DND-41 (cell line): ENCODE measurements at regions not wholly inside any gene's neighbourhood (a gene's known extent, or its start where the extent isn't known, plus 50 kb on each side); places are given as distances from the start of the nearest gene placed in this dataset.

Source experiments
- ATAC-seq: fragments of 200-7000 bp; cut with Tn5 transposase; 3 replicates; pipeline ENCODE4 v1.9.1; 2021; ENCODE audit warnings: low read depth; ENCODE audit not compliant: insufficient read depth
- DNase-seq: peaks from one replicate; pipeline ENCODE4 v3.0.0-alpha.2; 2020
- H2AFZ ChIP-seq: 2 replicates; pipeline ENCODE4 v1.6.0; 2012; ENCODE audit warnings: low read depth, low read length
- H3K27ac ChIP-seq: 2 replicates; pipeline ENCODE4 v1.5.1; 2012; ENCODE audit warnings: low read length, inconsistent platforms
- H3K27me3 ChIP-seq: fragments of 200-600 bp; sonication (generic); 2 replicates; pipeline ENCODE4 v1.6.0; 2012; ENCODE audit warnings: low read length, mild to moderate bottlenecking, inconsistent platforms; ENCODE audit not compliant: insufficient read depth, poor library complexity
- H3K36me3 ChIP-seq: 2 replicates; pipeline ENCODE4 v1.5.1; 2012; ENCODE audit warnings: low read length, inconsistent platforms; ENCODE audit not compliant: insufficient read depth
- H3K4me1 ChIP-seq: 2 replicates; pipeline ENCODE4 v1.5.1; 2012; ENCODE audit warnings: mild to moderate bottlenecking, low read length; ENCODE audit not compliant: insufficient read depth
- H3K4me2 ChIP-seq: 2 replicates; pipeline ENCODE4 v1.6.0; 2012; ENCODE audit warnings: mild to moderate bottlenecking, moderate library complexity, low read length, inconsistent platforms; ENCODE audit not compliant: insufficient read depth
- H3K4me3 ChIP-seq, 2 experiments: fragments of 200-600 bp in 1 of 2; shearing (Covaris generic) in 1 of 2; 2 replicates each; pipeline ENCODE4 v1.5.1; 2012 to 2016; ENCODE audit warnings: inconsistent platforms in 2 of 2, low read length in 2 of 2, mild to moderate bottlenecking in 2 of 2, low read depth in 1 of 2, moderate library complexity in 1 of 2
- H3K79me2 ChIP-seq: 2 replicates; pipeline ENCODE4 v1.6.0; 2012; ENCODE audit warnings: low read length, inconsistent platforms; ENCODE audit not compliant: insufficient read depth
- H3K9ac ChIP-seq: 2 replicates; pipeline ENCODE4 v1.6.0; 2012; ENCODE audit warnings: low read depth, mild to moderate bottlenecking, inconsistent platforms, low read length, moderate library complexity
- H3K9me3 ChIP-seq: 2 replicates; pipeline ENCODE4 v1.5.1; 2012; ENCODE audit warnings: low read length, moderate library complexity, mild to moderate bottlenecking, inconsistent platforms; ENCODE audit not compliant: insufficient read depth, severe bottlenecking
- H4K20me1 ChIP-seq: 2 replicates; pipeline ENCODE4 v1.6.0; 2012; ENCODE audit warnings: low read length; ENCODE audit not compliant: insufficient read depth
- EZH2 ChIP-seq: IDR thresholded peaks from 3 replicates; pipeline ENCODE4 v1.6.1; 2012; ENCODE audit warnings: borderline replicate concordance, low read depth, mild to moderate bottlenecking, moderate library complexity, low read length, inconsistent platforms; ENCODE audit not compliant: severe bottlenecking
- TF ChIP-seq, protein P1 (sequence below): IDR thresholded peaks from 2 replicates; pipeline ENCODE4 v1.5.1; 2012; ENCODE audit warnings: borderline replicate concordance, low read length, moderate library complexity, mild to moderate bottlenecking; ENCODE audit not compliant: poor library complexity, severe bottlenecking; ENCODE audit errors: extremely low read depth

DNA sequence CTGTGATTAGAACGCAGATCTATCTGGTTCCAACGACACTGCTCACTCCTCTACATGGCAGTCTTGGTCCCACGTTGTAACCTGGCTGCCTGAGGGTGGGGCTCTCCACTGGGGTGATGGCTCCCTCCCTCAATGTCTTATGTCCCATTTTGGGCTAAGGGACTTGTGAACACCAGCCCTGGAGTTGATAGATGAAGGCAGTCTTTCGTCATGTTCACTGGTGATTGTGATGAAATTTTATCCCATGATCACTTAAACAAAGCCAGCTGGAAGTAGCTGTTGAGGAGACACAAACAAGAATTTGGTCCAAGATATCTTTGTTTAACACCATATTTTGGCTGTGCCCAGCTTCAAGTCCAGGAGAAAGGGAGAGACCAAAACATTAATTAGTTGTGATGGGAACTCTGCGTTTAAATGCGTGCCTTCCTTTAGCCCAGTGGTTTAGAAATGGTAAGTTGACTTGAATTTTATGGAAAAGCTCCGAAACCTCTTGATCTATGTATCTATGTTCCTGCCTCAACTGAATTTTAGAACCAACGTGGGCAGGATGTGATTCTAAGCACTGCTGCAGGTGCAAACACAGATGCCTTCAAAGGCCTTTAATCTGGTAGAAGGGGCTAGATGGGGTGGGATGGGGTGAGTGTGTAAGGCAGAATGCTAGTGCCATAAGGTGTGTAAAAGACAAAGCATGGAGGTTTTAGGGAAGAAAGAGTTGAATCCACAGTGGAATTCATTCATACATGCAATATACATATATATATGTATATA is 186.8 kb upstream of the IRX3 start:
- Histone ChIP-seq H2AFZ (no peak overlapping the region), H3K27me3 (no peaks in the 10 kb centered on the region), H3K27ac (no peak overlapping the region), H3K9me3 (no peaks in the 10 kb centered on the region), H3K4me2 (no peak overlapping the region), H3K4me3 (no peak overlapping the region), H3K4me1 (no peaks in the 10 kb centered on the region), H3K9ac (no peak overlapping the region), H3K36me3 (no peaks in the 10 kb centered on the region), H4K20me1 (no peaks in the 10 kb centered on the region), H3K79me2 (no peaks in the 10 kb centered on the region)
- DNase-seq (peak; percentile 15), ATAC-seq (peak; percentile 53; the same call in 1 of the 3 replicates)
- no peak for TF ChIP-seq EZH2
- TF ChIP-seq, protein P1, sequence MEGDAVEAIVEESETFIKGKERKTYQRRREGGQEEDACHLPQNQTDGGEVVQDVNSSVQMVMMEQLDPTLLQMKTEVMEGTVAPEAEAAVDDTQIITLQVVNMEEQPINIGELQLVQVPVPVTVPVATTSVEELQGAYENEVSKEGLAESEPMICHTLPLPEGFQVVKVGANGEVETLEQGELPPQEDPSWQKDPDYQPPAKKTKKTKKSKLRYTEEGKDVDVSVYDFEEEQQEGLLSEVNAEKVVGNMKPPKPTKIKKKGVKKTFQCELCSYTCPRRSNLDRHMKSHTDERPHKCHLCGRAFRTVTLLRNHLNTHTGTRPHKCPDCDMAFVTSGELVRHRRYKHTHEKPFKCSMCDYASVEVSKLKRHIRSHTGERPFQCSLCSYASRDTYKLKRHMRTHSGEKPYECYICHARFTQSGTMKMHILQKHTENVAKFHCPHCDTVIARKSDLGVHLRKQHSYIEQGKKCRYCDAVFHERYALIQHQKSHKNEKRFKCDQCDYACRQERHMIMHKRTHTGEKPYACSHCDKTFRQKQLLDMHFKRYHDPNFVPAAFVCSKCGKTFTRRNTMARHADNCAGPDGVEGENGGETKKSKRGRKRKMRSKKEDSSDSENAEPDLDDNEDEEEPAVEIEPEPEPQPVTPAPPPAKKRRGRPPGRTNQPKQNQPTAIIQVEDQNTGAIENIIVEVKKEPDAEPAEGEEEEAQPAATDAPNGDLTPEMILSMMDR = no peak

DNA sequence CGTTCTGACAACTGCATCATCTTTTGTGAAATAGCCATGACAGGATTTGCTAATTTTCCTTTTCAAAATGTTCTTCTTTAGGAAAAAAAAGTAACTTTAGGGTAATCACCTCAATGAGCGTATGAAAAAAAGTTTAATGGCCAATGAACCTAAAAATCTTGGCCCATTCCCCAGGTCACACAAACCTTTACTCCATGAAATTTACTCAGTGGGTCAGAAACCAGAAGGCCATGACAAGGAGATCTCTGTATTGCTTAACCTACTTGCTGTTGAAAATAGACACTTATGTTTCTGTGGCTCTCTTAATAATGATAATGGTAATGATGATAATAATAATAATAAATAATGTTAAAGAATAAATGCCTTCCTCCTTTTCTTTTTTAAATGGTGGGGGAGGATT is 180.8 kb upstream of the IRX3 start:
- no peak for DNase-seq

DNA sequence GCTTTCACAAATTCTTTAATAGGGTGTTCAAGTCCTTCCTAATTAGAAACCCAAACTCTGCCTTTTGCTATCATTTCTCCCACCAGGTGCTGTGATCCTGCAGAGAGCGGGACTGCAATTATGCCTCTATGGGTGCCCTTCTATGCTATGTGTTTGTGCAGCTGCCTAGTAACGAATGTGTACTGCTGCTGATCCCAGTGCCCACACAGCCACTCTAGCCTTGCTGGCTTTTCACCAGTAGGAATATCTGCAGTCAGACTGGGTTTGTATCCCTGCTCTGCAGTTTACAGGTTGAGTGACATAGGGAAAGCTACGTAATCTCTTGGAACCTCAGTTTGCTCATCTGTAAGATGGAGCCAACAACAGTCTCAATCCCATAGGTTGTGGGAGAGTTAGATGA is 179.6 kb upstream of the IRX3 start:
- TF ChIP-seq EZH2 = no peak
- TF ChIP-seq, protein P1 = no peak
- no peak overlapping the region for H3K4me2 ChIP-seq
- no peak overlapping the region for H3K9ac ChIP-seq
- H2AFZ ChIP-seq = no peak overlapping the region
- DNase-seq (no peak), ATAC-seq (no peak)
- H3K27ac ChIP-seq = no peak overlapping the region
- no peaks in the 10 kb centered on the region for H3K4me1 ChIP-seq
- no peaks in the 10 kb centered on the region for H3K27me3 ChIP-seq
- no peaks in the 10 kb centered on the region for H3K36me3 ChIP-seq
- H4K20me1 ChIP-seq = no peaks in the 10 kb centered on the region
- H3K79me2 ChIP-seq = no peaks in the 10 kb centered on the region
- H3K4me3 ChIP-seq = no peak overlapping the region
- H3K9me3 ChIP-seq = peaks cover 15% of the 10 kb centered on the region

More for the DNA sequence above, 180.8 kb upstream of the IRX3 start:
- Histone ChIP-seq H3K9me3 (peaks cover 15% of the 10 kb centered on the region), H2AFZ (no peak overlapping the region), H3K4me2 (no peak overlapping the region), H3K79me2 (no peaks in the 10 kb centered on the region), H3K9ac (no peak overlapping the region), H3K27me3 (no peaks in the 10 kb centered on the region), H3K4me3 (no peak overlapping the region), H3K4me1 (no peaks in the 10 kb centered on the region), H3K36me3 (no peaks in the 10 kb centered on the region), H3K27ac (no peak overlapping the region), H4K20me1 (no peaks in the 10 kb centered on the region)
- ATAC-seq = no peak
- TF ChIP-seq EZH2 = no peak
- TF ChIP-seq, protein P1 = no peak
